ENCODE measurements at regions not wholly inside any gene's neighbourhood (a gene's known extent, or its start where the extent isn't known, plus 50 kb on each side); places are given as distances from the start of the nearest gene placed in this dataset.

GRCh38 chr10:117928741-117929140, 118.0 kb downstream of the RAB11FIP2 start:
- CTCF ChIA-PET: no interaction called here
- POLR2A ChIA-PET: no interaction called here
- dilution Hi-C loops (cut with MboI; ENCODE audit: extremely low pct_ligation_motif_present, low sequenced_read_pairs): no loop called here

More at GRCh38 chr10:117928741-117929140, 118.0 kb downstream of the RAB11FIP2 start:
- TF ChIP-seq POLR2A (IDR thresholded peaks at IDR 0.05; ENCODE audit: low read depth, low read length) (no peak), MYC (IDR thresholded peaks at IDR 0.05; ENCODE audit: low read depth, low read length) (no peak), GATA2 (IDR thresholded peaks at IDR 0.05; ENCODE audit: insufficient read depth, insufficient read length, low read depth, low read length) (no peak), POLR2AphosphoS5 (IDR thresholded peaks at IDR 0.05; ENCODE audit: insufficient read depth, low read depth, low read length) (no peak), CTCF (IDR thresholded peaks at IDR 0.05; ENCODE audit: extremely low read depth in 1 of 2, insufficient read depth in 1 of 2, low read depth in 1 of 2, low read length in 2 of 2) (no peak), FOS (IDR thresholded peaks at IDR 0.05; ENCODE audit: borderline replicate concordance, insufficient read depth, low read length) (no peak), JUN (IDR thresholded peaks at IDR 0.05; ENCODE audit: borderline replicate concordance, insufficient read depth, insufficient read length, low read depth) (no peak), MAX (IDR thresholded peaks at IDR 0.05; ENCODE audit: insufficient read depth, insufficient read length) (no peak), EZH2 (IDR thresholded peaks at IDR 0.05; ENCODE audit: borderline replicate concordance, low read depth, low read length, severe bottlenecking) (no peak)
- intact Hi-C loops (cut with micrococcal nuclease): no loop called here
- Histone ChIP-seq H3K4me1 (ENCODE audit: control insufficient read depth, extremely low read depth, insufficient read depth, low read length) (no peaks in the 10 kb centered on the region), H2AFZ (ENCODE audit: low read depth, low read length) (no peak overlapping the region), H3K79me2 (ENCODE audit: control insufficient read depth, insufficient read depth, low read length) (no peaks in the 10 kb centered on the region), H3K4me2 (ENCODE audit: insufficient read depth, low read length) (no peak overlapping the region), H3K9ac (replicated peaks; ENCODE audit: extremely low read depth, insufficient read depth, low read length) (no peak overlapping the region), H3K4me3 (replicated peaks in 1 of 3; ENCODE audit: insufficient read depth in 1 of 3, low read depth in 1 of 3, low read length in 3 of 3) (no peak overlapping the region), H3K27ac (ENCODE audit: insufficient read depth, low read depth, low read length) (no peak overlapping the region), H3K9me1 (replicated peaks; ENCODE audit: control insufficient read depth, extremely low read depth, insufficient read depth, low read length) (no peaks in the 10 kb centered on the region), H3K27me3 (ENCODE audit: control insufficient read depth in 2 of 2, insufficient read depth in 2 of 2, low read length in 2 of 2) (no peaks in the 10 kb centered on the region), H4K20me1 (replicated peaks; ENCODE audit: control insufficient read depth, extremely low read depth, insufficient read depth, low read length) (no peaks in the 10 kb centered on the region), H3K36me3 (ENCODE audit: control insufficient read depth in 2 of 2, extremely low read depth in 1 of 2, insufficient read depth in 2 of 2, low read length in 2 of 2) (no peaks in the 10 kb centered on the region), H3K9me3 (replicated peaks; ENCODE audit: control insufficient read depth, insufficient read depth, low read length) (no peaks in the 10 kb centered on the region)
- DNase-seq (ENCODE audit: low read depth, low spot score) (no peak), FAIRE-seq (no peak)
- BruUV-seq (replicated peaks): no TSS peak

All from endothelial cell of umbilical vein (primary cell).